EL (cell line): ENCODE measurements at regions not wholly inside any gene's neighbourhood (a gene's known extent, or its start where the extent isn't known, plus 50 kb on each side); places are given as distances from the start of the nearest gene placed in this dataset.
"Not testable (repeated sequence)": the region's sequence is repeated elsewhere in the genome, so short reads cannot be mapped to it uniquely, and the experiment has no call there.

Experiments
- DNase-seq: peaks from one replicate; pipeline ENCODE4 v3.0.0-alpha.2; 2016

DNA sequence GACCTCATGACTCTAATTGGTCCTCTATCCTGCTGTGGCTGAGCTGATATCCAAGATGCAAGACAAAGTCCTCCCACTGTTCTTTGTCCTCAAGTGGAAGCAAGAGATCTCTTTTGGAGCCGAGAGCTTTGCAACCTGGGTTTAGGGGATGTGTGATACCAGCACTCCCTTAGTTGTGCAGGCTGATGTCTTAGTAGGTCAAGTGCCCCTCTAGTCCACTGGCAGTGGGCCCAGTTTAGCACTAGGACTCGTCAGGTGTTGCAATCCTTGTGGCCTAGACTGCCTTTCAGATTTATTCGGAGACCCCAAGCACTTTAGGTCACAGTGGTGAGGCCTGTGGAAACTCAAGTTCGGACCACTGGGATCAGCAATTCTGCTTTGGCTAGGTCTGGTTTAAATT lies 64.0 kb downstream of the GPRASP3 start:
- DNase-seq: no peak

DNA sequence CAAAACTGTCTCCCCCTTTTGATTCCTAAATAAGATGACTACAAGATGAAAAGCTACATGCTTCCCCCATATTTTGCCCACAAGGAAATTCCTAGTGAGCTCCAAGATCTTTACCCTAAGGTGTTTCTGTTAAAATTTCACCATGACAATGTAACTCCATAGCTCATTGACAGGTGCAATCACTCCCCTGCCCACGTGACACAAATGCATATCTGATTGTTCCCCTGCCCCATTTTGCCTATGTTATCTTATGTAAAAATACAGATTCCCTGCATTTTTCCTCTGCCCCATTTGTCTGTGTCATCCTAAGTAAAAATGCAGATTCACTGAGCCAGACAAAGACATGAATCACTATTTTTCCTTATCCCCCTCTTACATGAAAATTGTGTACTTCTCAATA lies 66.7 kb downstream of the GPRASP3 start:
- no peak for DNase-seq

DNA sequence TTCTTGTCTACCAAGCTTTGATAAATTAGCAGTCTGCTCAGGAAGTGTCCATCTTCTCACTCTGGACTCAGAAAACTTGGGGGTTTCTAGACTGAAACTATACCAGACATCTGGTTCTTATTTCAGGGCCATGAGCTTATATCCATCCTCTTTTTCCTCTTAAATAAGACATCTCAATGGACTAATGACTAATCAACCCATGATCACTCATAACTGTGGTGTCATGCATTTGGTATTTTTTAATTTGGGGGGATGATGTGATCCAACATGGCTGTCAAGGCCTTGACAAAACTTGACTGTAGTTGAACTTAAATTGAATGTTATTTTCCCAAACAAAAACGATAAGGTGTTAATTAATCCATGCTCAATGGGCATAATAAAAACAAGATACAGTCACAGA lies 87.8 kb downstream of the GPRASP3 start:
- DNase-seq: peak; percentile 61

DNA sequence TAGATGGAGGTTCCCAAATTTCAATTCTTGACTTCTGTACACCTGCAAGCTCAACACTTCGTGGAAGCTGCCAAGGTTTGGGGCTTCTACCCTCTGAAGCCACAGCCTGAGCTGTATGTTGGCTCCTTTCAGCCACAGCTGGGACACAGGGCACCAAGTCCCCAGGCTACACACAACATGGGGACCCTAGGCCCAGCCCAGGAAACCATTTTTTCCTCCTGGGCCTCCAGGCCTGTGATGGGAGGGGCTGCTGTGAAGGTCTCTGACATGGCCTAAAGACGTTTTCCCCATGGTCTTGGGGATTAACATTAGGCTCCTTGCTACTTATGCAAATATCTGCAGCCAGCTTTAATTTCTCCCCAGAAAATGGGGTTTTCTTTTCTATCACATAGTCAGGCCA lies 97.7 kb downstream of the GPRASP3 start:
- DNase-seq: not testable (repeated sequence)

DNA sequence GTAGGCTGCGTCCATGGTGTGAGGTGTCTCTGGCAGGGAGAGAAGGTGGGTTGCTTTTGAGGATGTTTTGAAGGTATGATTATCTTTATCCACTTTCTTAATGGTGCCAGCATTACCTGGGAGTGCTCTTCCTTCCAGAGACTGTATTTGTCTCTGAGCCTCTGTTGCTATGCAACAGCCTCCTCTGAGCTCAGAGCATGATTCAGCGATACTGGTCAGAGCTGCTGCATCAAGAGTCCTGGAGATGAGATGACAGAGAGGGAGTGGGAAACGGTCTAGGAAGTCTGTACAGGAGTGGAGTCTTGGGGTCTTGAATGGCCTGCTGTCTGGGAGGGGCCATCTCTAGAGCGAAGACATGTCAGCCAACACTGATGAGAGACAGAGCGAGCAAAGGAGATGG lies 104.4 kb upstream of the RAB40AL start:
- peak; percentile 56 for DNase-seq

DNA sequence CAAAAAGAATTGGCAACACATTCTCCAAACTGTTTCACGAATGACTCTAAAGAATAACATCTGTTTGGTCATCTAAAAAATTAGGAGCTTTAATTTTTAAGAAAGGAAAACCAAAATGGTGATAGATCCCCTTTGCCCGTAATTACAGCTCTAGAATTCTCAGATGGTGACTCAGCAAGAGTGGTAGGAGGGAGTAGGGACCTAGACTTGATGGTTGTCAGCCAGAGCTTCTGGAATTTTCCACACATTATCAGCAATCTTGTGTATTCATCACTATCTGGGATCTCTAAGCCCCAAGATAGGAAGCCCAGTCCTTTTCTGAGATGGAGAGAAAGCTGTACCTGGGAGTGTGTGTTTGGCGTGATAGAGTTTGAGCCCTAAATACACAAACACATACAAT lies 103.9 kb upstream of the RAB40AL start:
- peak; percentile 42 for DNase-seq

DNA sequence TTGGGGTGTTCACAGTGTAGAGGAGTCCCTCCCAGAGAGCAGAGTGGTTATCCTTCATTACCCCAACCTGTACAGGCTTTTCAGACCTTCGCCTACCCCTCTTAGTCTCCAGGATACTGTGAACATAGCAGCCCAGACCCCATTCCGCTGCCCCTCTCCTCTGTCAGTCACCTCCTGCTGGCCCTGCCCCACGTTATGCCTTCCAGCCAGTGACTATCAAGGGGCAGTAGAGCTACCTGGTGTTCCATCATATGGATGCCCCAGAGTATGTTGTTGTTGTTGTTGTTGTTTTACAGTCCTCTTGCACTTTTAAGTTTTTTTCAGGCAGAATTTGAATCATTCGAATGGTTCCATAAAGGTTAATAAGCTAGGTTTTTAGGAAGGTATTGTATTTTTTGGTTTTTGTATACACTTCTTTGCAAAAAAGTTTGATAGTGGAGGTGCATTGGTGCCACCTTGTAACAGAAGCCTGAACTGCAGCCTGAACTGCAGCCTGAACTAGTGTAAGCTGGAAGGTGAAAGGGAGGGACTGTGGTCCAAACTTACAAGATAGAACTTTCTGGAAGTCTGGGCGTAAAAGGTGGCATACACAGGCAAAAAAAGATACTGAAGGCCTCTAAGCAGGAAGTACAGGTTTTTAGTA lies 101.4 kb upstream of the RAB40AL start:
- DNase-seq: peak; percentile 14

DNA sequence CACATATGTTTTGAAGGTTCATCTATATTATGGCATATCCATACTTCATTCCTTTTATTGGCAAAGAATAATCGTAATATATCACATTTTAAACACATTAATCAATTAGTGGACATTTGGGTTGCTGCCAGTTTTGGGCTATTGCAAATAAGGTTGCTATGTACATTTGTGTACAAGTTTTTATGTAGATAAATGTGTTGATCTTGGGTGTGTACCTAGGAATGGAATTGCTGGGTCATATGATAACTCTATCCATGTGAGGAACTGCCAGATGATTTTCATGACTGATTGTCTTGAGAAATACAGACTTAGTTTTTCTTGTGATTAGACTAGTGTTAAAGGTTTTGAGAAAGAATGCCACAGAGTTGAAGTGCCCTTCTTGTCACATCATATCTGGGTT lies 99.2 kb upstream of the RAB40AL start:
- no peak for DNase-seq

DNA sequence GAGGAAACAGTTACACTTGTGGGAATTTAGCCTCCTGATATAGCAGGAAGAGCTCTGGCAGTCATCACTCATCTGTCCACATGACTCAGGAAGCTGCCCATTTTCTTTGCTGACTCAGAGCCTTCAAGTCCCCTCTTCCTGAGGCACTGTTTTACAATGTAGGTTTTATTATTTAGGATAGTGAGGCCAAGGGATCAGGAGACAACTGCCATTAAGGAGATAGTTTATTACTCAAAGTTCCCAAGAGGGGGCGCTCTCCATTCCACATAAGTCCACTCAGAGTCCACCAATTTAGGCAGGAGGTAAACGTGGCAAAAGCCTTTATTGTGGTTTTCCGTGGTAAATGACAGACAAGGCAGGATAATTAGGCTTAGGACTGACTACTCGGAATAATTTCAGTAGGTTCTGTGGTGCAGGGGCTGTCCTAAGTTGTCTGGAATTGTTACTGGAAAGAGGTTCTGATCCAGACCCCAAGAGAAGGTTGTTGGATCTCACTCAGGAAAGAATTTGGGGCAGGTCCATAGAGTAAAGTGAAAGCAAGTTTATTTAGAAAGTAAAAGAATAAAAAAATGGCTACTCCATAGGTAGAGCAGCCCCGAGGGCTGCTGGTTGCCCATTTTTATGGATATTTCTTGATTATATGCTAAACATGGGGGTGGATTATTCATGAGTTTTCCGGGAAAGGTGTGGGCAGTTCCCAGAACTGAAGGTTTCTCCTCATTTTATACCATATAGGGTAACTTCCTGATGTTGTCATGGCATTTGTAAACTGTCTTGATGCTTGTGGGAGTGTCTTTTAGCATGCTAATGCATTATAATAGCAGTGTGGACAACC lies 96.0 kb upstream of the RAB40AL start:
- DNase-seq: peak; percentile 27

DNA sequence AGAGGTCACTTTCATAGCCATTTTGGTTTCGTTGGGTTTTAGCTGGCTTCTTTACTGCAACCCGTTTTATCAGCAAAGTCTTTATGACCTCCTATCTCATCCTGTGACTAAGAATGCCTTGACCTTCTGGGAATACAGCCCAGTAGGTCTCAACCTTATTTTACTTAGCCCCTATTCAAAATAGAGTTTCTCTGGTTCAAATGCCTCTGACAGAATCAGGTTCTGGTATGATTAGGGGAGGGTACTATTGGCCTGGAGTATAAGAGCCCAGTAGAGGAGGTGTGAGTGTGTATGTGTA lies 95.4 kb upstream of the RAB40AL start:
- DNase-seq: no peak

DNA sequence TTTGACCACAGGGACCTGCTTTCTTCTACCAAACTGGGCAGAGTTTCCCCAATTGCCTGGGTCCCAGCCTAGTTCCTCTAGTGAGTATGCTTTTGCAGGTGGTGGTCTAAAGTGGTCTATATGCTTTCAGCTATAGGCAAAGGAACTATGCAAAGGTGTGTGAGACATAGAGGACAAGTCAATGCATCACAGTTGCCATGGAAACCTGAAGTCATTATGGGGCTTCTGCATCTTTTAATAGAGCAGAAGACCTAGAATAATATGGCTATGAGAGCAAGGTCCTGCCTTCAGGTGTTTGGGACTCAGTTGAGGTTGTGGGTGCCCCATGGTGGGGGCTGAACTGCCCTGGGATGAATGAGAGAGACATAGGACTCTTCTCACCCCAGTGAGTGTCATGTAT lies 92.1 kb upstream of the RAB40AL start:
- no peak for DNase-seq

DNA sequence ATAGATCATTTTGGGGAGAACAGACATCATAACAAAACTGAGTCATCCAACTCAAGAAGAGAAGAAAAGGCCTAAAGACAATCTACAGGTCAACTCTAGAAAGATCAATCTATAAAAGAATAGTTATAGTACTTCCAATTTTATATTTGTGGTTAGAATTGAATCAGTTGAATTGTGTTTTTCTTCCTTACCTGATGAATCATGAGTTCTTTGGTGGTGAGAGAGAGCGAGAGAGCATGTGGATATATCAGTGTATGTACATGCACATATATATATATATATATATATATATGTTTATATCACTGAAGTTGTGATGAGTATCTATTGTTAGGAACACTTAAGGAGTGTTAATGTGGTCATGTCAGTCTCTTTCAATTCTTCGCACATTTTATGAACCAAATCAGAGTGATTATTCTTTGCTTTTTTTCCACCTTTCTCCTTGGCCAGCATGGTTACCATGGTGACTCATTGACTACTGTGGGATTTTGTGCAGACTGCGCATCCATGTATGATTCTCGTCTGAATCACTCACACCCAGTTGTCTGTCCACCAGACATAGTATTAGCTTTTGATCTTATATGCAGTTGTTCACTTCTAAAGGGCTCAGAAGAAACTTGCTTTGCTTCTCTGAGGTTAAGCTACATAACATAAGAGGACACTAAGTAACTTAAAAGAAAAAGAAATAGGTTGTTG lies 90.4 kb upstream of the RAB40AL start:
- DNase-seq: peak; percentile 55

DNA sequence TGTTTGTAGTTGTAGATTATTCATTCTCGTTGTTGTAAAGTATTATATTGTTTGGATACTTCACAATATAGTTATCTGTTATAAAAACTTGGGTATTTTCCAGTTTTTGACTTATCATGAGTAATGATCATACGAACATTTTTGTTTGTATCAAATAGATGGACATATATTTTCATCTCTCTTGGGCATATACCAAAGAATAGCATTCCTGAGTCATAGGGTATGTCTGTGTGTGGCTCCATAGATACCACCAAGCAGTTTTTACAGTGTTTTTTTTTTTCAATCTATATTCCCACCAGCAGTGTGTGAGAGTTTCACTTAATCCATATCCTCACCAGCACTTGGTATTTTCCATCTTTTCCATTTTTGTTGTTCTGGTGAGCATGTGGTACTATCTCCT lies 89.7 kb upstream of the RAB40AL start:
- DNase-seq: no peak

DNA sequence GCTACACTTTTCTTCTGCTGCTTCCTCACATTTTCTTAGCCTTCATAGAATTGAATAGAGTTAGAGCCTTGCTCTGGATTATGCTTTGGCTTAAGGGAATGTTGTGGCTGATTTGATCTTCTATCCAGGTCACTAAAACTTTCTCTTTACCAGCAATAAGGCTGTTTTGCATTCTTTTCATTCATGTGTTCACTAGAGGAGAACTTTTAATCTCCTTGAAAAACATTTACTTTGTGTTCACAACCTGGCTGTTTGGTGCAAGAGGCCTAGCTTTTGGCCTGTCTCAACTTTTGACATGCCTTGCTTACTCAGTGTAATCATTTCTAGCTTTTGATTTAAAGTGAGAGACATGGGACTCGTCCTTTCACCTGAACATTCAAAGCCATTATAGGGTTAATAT lies 87.7 kb upstream of the RAB40AL start:
- no peak for DNase-seq

DNA sequence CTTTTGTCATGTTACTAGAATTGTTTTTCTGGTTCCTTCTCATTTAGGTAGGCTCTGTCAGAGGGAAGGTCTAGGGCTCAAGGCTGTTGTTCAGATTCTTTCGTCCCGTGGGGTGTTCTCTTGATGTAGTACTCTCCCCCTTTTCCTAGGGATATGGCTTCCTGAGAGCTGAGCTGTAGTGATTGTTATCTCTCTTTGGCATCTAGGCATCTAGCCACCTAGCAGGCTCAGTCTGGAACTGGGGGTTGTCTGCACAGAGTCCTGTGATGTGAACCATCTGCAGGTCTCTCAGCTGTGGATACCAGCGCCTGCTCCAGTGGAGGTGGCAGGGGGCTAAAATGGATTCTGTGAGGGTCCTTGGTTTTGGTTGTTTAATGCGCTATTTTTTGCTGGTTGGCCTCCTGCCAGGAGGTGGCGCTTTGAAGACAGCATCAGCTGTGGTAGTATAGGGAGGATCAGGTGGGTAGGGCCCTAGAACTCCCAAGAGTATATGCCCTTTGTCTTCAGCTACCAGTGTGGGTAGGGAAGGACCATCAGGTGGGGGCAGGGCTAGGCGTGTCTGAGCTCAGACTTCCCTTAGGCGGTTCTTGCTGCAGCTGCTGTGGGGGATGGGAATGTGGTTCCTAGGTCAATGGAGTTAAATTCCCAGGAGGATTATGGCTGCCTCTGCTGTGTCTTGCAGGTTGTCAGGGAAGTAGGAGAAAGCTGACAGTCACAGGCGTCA lies 78.1 kb upstream of the RAB40AL start:
- peak; percentile 39 for DNase-seq

DNA sequence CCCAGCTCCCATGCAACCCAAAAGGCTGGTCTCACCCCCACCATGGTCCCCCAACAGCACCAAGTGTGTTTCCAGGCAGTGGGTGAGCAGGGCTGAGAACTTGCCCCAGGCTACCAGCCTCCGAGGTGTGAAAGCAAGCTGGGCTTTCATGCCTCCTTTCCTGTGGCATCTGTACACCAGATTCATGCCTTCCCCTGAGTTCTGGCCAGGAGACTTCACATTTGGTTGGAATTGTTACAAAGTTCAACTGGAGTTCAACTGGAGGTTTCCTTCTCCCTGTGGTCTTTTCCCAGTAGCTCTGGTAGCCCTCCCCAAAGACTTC lies 77.6 kb upstream of the RAB40AL start:
- peak; percentile 2 for DNase-seq

DNA sequence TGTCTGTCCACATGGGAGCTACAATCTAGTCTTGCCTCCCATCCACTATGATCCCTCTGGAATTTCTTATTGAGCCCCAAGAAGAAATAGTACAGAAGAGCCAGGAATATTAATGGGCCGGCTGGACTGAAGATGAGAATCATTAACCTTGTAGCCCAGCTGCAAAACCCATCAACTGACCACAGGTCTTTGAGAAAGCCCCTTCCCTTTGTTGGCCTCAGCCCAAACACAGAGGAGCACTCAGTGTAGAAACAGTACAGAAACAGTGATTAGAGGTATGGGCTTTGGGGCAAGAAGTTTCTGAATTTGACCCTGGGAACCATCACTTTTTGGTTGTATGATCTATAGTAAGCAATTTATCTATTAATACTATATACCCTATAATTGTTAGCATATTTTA lies 76.8 kb upstream of the RAB40AL start:
- no peak for DNase-seq

DNA sequence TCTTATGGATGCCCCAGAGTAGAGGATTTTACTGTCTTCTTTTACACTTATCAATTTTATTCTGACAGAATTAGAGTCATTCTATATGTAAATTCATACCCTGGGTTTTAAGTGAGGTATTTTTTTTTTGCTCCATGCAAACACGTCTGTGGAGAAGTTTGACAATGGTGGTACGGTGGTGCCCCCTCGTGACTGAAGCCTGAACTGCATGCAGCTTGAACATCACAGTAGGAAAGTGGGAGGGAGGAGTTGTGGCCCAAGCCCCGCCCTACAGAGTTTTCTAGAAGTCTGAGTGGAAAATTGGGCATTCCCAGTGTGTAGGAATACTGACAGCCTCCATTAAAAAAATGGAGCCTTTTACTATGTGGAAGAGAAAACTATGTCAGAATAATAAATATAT lies 73.3 kb upstream of the RAB40AL start:
- DNase-seq: peak; percentile 74

DNA sequence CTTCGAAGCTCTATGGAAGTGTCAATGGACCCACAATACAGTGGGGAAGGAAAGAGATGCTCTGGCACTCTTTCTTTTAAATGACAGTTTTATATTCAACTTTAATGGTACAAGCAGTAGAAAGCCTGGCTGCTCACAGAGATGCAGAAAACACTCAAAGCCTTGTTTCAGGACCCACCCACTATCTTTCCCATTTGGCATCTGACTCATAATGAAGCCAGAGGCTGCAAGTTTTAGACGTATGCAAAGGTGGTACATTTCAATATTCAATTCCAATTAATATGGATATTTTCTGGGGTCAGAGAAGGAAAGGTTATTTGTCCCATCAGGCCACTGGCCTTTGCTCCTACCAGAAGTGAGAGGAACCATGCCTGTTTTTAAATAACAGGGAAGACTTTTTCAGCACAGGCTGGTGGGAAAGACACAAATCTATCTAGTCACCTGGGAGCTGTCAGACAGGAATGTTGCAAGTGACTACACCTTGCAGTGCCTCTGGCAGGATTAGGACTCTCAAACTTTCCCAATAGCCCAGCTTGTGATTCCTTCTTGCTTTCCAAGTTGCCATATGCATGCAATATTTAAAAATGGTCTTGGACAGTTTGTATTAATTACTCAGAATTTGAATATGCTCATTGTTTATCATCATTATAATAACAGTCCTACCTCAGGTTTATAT lies 70.0 kb upstream of the RAB40AL start:
- DNase-seq: no peak

DNA sequence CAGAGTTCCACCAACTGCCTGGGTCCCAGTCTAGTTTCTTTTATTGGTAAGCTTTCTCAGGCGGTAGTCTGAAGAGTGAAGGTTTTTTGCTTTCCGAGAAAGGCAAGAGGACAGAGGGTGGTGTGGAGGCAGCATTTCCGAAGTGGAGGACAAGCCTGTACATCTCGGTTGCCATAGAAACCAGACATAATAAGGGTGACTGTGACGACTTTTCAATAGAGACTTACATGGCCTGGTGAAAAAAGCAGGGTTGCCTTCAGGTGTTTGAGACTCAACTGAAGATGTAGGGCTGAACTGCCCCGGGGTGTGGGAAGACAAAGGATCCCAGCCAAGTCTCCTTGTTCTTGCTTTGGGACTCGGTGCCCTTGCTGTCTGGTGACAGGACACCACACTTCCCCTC lies 53.6 kb upstream of the RAB40AL start:
- no peak for DNase-seq
